Pancreas (tissue), 10 donors: ENCODE measurements at regions not wholly inside any gene's neighbourhood (a gene's known extent, or its start where the extent isn't known, plus 50 kb on each side); places are given as distances from the start of the nearest gene placed in this dataset.

ENCODE experiments used
- ATAC-seq, 4 donors: fragments of 200-7000 bp; cut with Tn5 transposase; one replicate each; pipeline versions ENCODE4 v1.8.0 to v1.9.1; 2020; ENCODE audit warnings: mild to moderate bottlenecking in 4 of 4, moderate library complexity in 4 of 4
- DNase-seq, 6 donors: peaks; one replicate each; pipeline ENCODE4 v3.0.0-alpha.2; 2020
- FAIRE-seq: peaks from 2 replicates; lab custom pipeline; 2012; peaks lifted over from hg19 to GRCh38; lab: Jason Lieb, UNC
- H3K27ac ChIP-seq, 4 donors: fragments of 200-600 bp; sonication (generic); 1 replicate in 3 of 4; 2 replicates in 1 of 4; pipeline versions ENCODE4 v1.5.0 to v1.8.0; 2020
- H3K27me3 ChIP-seq, 4 donors: fragments of 200-600 bp; one replicate each; pipeline ENCODE4 v1.8.0; 2021
- H3K36me3 ChIP-seq, 3 donors: fragments of 200-600 bp; sonication (generic) in 1 of 3; one replicate each; pipeline versions ENCODE4 v1.5.0 to v1.8.0; 2020 to 2021
- H3K4me1 ChIP-seq, 3 donors: fragments of 200-600 bp; one replicate each; pipeline ENCODE4 v1.8.0; 2021
- H3K4me3 ChIP-seq, 4 donors: fragments of 200-600 bp; sonication (generic) in 2 of 4; one replicate each; pipeline versions ENCODE4 v1.5.0 to v1.8.0; 2020 to 2021
- H3K9me3 ChIP-seq, 4 donors: fragments of 200-600 bp; one replicate each; pipeline ENCODE4 v1.8.0; 2021
- WGBS, 2 donors: extraction: QIAGEN DNeasy Blood & Tissue Kit; methylation state at CpG; one replicate each; pipeline ENCODE4 v1.1.7; 2013; 5-methylcytosine and 5-hydroxymethylcytosine counted together
- intact Hi-C, 3 donors: fragments of 100-400 bp; cut with DNase I; formaldehyde crosslinking; loops; one replicate each; pipeline versions ENCODE4 v1.11.1 to v1.14.2; 2022
- TF ChIP-seq, protein P1 (sequence below), 4 donors: fragments of 200-600 bp; sonication (generic) in 3 of 4; IDR thresholded peaks; one replicate each; pipeline versions ENCODE4 v1.5.0 to v1.8.0; 2021; ENCODE audit warnings: antibody characterized with exemption in 4 of 4
- donor health status: healthy with polysubstance abuse.
- donor health status: DM: no; HTN: no; CAD: no; lungs with moderate emphysema.
- donor health status: DM: no; HTN: no; CAD: no.
- donor health status: control.
- donor health status: control.
- donor health status: Bipolar disorder and iron deficiency.
- donor health status: DM: yes; HTN: yes; CAD: no.
- donor health status: DM: no; HTN: no; CAD: no.
- donor health status: DM: no; HTN: no; CAD: no.
- donor health status: DM: yes; HTN: yes; CAD: no.

DNA sequence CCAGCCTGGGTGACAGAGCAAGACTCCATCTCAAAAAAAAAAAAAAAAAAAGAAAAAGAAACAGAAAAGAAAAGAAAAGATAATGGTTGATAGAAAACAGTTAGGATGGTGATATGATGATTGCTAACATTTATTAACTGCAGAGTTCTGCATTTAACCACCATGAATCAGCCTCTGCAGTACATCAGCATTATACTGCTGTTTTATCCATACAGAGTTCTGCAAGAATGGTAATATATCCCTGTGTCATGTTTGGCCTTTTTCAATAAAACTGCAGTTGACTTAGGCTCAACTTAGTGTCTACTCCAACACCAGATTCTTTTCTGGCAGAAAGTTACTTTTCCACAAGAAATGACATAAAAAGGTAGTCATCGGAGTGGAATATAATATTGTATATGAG, 62.6 kb downstream of the DUSP6 start:
- intact Hi-C loops = no loop called here
- ATAC-seq (no peak), DNase-seq (no peak), FAIRE-seq (no peak)
- Histone ChIP-seq H3K36me3 (no peaks in the 10 kb centered on the region), H3K4me1 (no peaks in the 10 kb centered on the region), H3K27ac (no peak overlapping the region), H3K9me3 (no peaks in the 10 kb centered on the region), H3K4me3 (no peak overlapping the region), H3K27me3 (no peaks in the 10 kb centered on the region)
- WGBS, 2 donors = 96 to 100% methylated on average over 1 of the region's 1 CpG
- TF ChIP-seq, protein P1, sequence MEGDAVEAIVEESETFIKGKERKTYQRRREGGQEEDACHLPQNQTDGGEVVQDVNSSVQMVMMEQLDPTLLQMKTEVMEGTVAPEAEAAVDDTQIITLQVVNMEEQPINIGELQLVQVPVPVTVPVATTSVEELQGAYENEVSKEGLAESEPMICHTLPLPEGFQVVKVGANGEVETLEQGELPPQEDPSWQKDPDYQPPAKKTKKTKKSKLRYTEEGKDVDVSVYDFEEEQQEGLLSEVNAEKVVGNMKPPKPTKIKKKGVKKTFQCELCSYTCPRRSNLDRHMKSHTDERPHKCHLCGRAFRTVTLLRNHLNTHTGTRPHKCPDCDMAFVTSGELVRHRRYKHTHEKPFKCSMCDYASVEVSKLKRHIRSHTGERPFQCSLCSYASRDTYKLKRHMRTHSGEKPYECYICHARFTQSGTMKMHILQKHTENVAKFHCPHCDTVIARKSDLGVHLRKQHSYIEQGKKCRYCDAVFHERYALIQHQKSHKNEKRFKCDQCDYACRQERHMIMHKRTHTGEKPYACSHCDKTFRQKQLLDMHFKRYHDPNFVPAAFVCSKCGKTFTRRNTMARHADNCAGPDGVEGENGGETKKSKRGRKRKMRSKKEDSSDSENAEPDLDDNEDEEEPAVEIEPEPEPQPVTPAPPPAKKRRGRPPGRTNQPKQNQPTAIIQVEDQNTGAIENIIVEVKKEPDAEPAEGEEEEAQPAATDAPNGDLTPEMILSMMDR (IDR thresholded peaks at IDR 0.05) = no peak

DNA sequence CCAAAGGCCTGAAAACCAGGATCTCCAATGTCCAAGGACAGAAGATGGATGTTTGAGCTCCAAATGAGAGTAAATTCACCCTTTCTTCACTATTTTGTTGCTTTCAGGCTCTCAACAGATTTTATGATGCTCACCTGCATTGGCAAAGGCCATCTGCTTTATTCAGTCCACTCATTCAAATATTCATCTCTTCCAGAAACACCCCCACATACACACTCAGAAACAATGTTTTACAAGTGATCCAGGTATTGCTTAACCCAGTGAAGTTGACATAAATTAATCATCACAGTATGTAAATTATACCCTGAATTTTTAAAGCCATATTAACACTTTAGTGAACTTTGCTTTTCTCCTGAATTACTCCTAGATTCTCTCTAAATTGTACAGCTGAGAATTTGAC, 63.3 kb downstream of the DUSP6 start:
- intact Hi-C loops = no loop called here
- Histone ChIP-seq H3K9me3 (no peaks in the 10 kb centered on the region), H3K27me3 (no peaks in the 10 kb centered on the region), H3K27ac (no peak overlapping the region), H3K4me1 (no peaks in the 10 kb centered on the region), H3K36me3 (no peaks in the 10 kb centered on the region), H3K4me3 (no peak overlapping the region)
- TF ChIP-seq, protein P1 (IDR thresholded peaks at IDR 0.05) = no peak
- DNase-seq = no peak
- no peak for FAIRE-seq
- ATAC-seq = no peak

DNA sequence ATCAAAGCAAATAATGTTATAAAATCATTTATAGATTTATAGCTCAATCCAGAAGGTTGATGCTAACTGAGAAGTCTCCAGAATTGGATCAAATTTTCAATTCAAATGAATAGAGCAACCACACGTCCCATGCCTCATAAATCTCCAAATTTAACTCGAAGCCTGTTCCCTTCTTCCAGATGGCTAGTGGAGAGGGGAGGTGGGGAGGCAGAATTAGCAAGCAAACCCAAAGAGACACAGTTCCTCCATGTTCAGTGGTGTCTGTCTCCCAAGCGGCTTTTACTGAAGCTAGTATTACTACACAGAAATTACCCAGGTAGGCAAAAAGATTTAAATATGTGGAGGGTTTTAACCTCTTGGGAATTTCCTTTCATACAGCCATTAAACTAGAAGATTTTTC, 65.8 kb downstream of the DUSP6 start:
- H3K27ac ChIP-seq = no peak overlapping the region
- DNase-seq (no peak), ATAC-seq (no peak), FAIRE-seq (no peak)
- H3K4me1 ChIP-seq = no peaks in the 10 kb centered on the region
- no peaks in the 10 kb centered on the region for H3K36me3 ChIP-seq
- intact Hi-C loops = no loop called here
- H3K4me3 ChIP-seq = no peak overlapping the region
- no peaks in the 10 kb centered on the region for H3K27me3 ChIP-seq
- no peaks in the 10 kb centered on the region for H3K9me3 ChIP-seq
- TF ChIP-seq, protein P1 (IDR thresholded peaks at IDR 0.05) = no peak
- 84 to 86% methylated on average over 3 of the region's 3 CpGs for WGBS, 2 donors

DNA sequence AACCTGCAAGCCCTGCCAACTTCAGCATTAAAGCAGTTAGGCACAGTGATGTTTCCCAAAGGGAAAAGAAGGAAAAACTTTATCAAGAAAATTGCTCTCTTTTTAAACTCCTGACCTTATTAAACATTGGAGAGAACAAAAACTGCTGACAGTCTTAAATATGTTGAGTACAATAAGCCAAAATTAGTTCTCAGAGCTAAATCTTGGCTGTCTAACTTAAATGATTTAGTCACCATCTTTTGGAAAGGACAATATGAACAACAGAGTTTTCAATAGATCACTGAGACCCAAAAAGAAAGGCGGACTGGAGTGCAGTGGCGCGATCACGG, 70.8 kb downstream of the DUSP6 start:
- WGBS, 2 donors = 93 to 97% methylated on average over 4 of the region's 4 CpGs
- no peak for DNase-seq
- FAIRE-seq = no peak
- TF ChIP-seq, protein P1 (IDR thresholded peaks at IDR 0.05) = no peak
- Histone ChIP-seq H3K4me3 (no peak overlapping the region), H3K36me3 (no peaks in the 10 kb centered on the region), H3K4me1 (no peaks in the 10 kb centered on the region), H3K27ac (no peak overlapping the region), H3K9me3 (no peaks in the 10 kb centered on the region), H3K27me3 (no peaks in the 10 kb centered on the region)
- intact Hi-C loops = no loop called here
- ATAC-seq = no peak

DNA sequence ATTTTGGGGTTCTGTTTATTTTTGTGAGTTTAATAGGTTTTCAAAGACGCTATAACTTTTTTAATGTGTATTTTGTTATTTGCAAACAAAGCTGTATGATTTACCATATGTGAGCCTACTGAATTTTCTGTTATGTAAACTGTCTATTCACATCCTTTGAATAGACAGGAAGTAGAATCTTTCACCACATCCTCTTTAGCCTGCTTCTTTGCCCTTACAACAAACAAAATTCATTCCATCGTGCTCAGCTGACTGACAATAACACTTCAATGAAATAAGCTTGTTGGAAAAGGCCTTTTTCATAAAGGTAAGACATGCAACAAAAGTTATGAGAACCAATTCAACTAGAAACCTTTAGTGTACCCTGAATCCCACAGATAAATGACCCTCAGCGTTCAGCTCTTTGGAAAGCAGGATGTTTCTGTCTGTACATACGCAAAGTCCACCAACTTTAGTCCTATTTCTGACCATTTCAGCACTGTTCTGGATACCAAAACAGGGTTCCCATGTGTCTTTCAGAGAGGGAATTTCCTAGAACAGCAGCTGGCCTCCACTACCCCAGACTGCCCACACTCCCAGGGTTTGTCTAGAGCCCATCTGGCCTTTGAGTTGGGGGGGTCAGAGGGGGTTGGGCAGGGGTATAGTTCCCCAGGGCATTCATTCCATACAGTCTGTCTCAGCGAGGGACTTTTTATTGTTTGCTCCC, 71.3 kb downstream of the DUSP6 start:
- no peak for FAIRE-seq

More for the DNA sequence above, 71.3 kb downstream of the DUSP6 start:
- Histone ChIP-seq H3K36me3 (no peaks in the 10 kb centered on the region), H3K27me3 (no peaks in the 10 kb centered on the region), H3K4me1 (no peaks in the 10 kb centered on the region), H3K9me3 (no peaks in the 10 kb centered on the region), H3K4me3 (no peak overlapping the region), H3K27ac (no peak overlapping the region)
- ATAC-seq (peak in 2 of 4 donors; percentile 27 to 43), DNase-seq (no peak)
- 70 to 80% methylated on average over 5 of the region's 5 CpGs for WGBS, 2 donors
- TF ChIP-seq, protein P1 (IDR thresholded peaks at IDR 0.05) = no peak
- intact Hi-C loops = no loop called here
